ENCODE measurements at regions not wholly inside any gene's neighbourhood (a gene's known extent, or its start where the extent isn't known, plus 50 kb on each side); places are given as distances from the start of the nearest gene placed in this dataset.
"Not testable (repeated sequence)": the region's sequence is repeated elsewhere in the genome, so short reads cannot be mapped to it uniquely, and the experiment has no call there.

- TF ChIP-seq, protein P1, sequence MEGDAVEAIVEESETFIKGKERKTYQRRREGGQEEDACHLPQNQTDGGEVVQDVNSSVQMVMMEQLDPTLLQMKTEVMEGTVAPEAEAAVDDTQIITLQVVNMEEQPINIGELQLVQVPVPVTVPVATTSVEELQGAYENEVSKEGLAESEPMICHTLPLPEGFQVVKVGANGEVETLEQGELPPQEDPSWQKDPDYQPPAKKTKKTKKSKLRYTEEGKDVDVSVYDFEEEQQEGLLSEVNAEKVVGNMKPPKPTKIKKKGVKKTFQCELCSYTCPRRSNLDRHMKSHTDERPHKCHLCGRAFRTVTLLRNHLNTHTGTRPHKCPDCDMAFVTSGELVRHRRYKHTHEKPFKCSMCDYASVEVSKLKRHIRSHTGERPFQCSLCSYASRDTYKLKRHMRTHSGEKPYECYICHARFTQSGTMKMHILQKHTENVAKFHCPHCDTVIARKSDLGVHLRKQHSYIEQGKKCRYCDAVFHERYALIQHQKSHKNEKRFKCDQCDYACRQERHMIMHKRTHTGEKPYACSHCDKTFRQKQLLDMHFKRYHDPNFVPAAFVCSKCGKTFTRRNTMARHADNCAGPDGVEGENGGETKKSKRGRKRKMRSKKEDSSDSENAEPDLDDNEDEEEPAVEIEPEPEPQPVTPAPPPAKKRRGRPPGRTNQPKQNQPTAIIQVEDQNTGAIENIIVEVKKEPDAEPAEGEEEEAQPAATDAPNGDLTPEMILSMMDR (IDR thresholded peaks at IDR 0.05; ENCODE audit: extremely low read depth in 1 of 2, insufficient read depth in 1 of 2, low read depth in 1 of 2, low read length in 2 of 2), result not testable (repeated sequence)
- TF ChIP-seq POLR2A (IDR thresholded peaks at IDR 0.05; ENCODE audit: low read depth, low read length), result not testable (repeated sequence)
Measured at GRCh38 chr3:38951167-38951566, 100.6 kb downstream of the SCN11A start.
